ENCODE measurements at regions not wholly inside any gene's neighbourhood (a gene's known extent, or its start where the extent isn't known, plus 50 kb on each side); places are given as distances from the start of the nearest gene placed in this dataset.
"Not testable (repeated sequence)": the region's sequence is repeated elsewhere in the genome, so short reads cannot be mapped to it uniquely, and the experiment has no call there.

GRCh38 chr12:84034871-84035270 is 877.7 kb downstream of the SLC6A15 start:
- Histone ChIP-seq H3K4me3 (ENCODE audit: control insufficient read depth in 2 of 3, extremely low read depth in 1 of 3, insufficient read depth in 2 of 3, low read depth in 1 of 3, low read length in 3 of 3) (no peak overlapping the region), H3K4me1 (ENCODE audit: control insufficient read depth, extremely low read depth, insufficient read depth, low read length) (no peaks in the 10 kb centered on the region), H3K27ac (ENCODE audit: control insufficient read depth, insufficient read depth, low read length) (no peak overlapping the region), H3K79me2 (ENCODE audit: control insufficient read depth, insufficient read depth, low read length) (no peaks in the 10 kb centered on the region), H3K27me3 (ENCODE audit: control insufficient read depth, extremely low read depth, insufficient read depth, low read length) (no peaks in the 10 kb centered on the region), H3K4me2 (ENCODE audit: control insufficient read depth, extremely low read depth, insufficient read depth, low read depth, low read length) (no peak overlapping the region), H3K9me3 (ENCODE audit: control insufficient read depth, low read depth, low read length) (no peaks in the 10 kb centered on the region), H2AFZ (ENCODE audit: control insufficient read depth, low read length) (no peak overlapping the region), H3K9ac (ENCODE audit: control insufficient read depth, extremely low read depth, insufficient read depth, low read length) (no peak overlapping the region), H3K9me1 (ENCODE audit: control insufficient read depth, extremely low read depth, insufficient read depth, low read length) (no peaks in the 10 kb centered on the region), H3K36me3 (ENCODE audit: control insufficient read depth in 2 of 2, extremely low read depth in 1 of 2, insufficient read depth in 2 of 2, low read length in 2 of 2) (no peaks in the 10 kb centered on the region), H4K20me1 (ENCODE audit: control insufficient read depth, extremely low read depth, insufficient read depth, low read length) (no peaks in the 10 kb centered on the region)
- dilution Hi-C loops (cut with MboI; ENCODE audit: extremely low pct_ligation_motif_present, low sequenced_read_pairs): no loop called here
- DNase-seq (ENCODE audit: low read depth, low spot score): no peak
- no peak for TF ChIP-seq EZH2 (IDR thresholded peaks at IDR 0.05; ENCODE audit: low read length)
- TF ChIP-seq, protein P1, sequence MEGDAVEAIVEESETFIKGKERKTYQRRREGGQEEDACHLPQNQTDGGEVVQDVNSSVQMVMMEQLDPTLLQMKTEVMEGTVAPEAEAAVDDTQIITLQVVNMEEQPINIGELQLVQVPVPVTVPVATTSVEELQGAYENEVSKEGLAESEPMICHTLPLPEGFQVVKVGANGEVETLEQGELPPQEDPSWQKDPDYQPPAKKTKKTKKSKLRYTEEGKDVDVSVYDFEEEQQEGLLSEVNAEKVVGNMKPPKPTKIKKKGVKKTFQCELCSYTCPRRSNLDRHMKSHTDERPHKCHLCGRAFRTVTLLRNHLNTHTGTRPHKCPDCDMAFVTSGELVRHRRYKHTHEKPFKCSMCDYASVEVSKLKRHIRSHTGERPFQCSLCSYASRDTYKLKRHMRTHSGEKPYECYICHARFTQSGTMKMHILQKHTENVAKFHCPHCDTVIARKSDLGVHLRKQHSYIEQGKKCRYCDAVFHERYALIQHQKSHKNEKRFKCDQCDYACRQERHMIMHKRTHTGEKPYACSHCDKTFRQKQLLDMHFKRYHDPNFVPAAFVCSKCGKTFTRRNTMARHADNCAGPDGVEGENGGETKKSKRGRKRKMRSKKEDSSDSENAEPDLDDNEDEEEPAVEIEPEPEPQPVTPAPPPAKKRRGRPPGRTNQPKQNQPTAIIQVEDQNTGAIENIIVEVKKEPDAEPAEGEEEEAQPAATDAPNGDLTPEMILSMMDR (optimal IDR thresholded peaks at IDR 0.05 in 1 of 3, IDR thresholded peaks at IDR 0.05 in 1 of 3, conservative IDR thresholded peaks at IDR 0.05 in 1 of 3; ENCODE audit: extremely low read depth in 1 of 3, insufficient read depth in 2 of 3, low read length in 3 of 3): no peak
- FAIRE-seq: no peak

DNA sequence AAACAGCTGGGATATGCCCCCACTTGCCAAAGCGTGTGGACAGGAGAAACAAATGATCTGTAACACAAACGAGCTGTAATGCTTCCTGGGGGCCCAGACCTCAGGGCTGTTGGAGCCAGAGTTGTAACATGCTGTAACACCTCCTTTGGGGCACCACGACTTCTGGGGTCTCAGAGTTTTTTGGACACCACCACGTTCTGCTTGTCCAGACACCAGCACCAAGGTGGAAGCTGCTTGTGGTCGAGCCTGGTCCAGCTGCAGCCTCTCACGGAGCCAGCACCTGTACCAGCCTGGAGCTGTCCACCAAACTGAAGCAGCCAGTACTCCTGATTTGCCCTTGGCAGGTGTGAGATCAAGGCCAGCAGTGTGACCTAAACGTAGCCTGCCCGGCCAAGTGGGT is 879.4 kb downstream of the SLC6A15 start:
- no peak overlapping the region for H3K4me3 ChIP-seq (ENCODE audit: control insufficient read depth in 2 of 3, extremely low read depth in 1 of 3, insufficient read depth in 2 of 3, low read depth in 1 of 3, low read length in 3 of 3)
- no peak overlapping the region for H3K4me2 ChIP-seq (ENCODE audit: control insufficient read depth, extremely low read depth, insufficient read depth, low read depth, low read length)
- DNase-seq (ENCODE audit: low read depth, low spot score): no peak
- no peaks in the 10 kb centered on the region for H4K20me1 ChIP-seq (ENCODE audit: control insufficient read depth, extremely low read depth, insufficient read depth, low read length)
- H3K9me1 ChIP-seq (ENCODE audit: control insufficient read depth, extremely low read depth, insufficient read depth, low read length): no peaks in the 10 kb centered on the region
- no peaks in the 10 kb centered on the region for H3K36me3 ChIP-seq (ENCODE audit: control insufficient read depth in 2 of 2, extremely low read depth in 1 of 2, insufficient read depth in 2 of 2, low read length in 2 of 2)
- no peaks in the 10 kb centered on the region for H3K4me1 ChIP-seq (ENCODE audit: control insufficient read depth, extremely low read depth, insufficient read depth, low read length)
- H2AFZ ChIP-seq (ENCODE audit: control insufficient read depth, low read length): no peak overlapping the region
- dilution Hi-C loops (cut with MboI; ENCODE audit: extremely low pct_ligation_motif_present, low sequenced_read_pairs): no loop called here
- FAIRE-seq: no peak
- H3K27me3 ChIP-seq (ENCODE audit: control insufficient read depth, extremely low read depth, insufficient read depth, low read length): no peaks in the 10 kb centered on the region
- no peaks in the 10 kb centered on the region for H3K9me3 ChIP-seq (ENCODE audit: control insufficient read depth, low read depth, low read length)
- no peak overlapping the region for H3K9ac ChIP-seq (ENCODE audit: control insufficient read depth, extremely low read depth, insufficient read depth, low read length)
- no peaks in the 10 kb centered on the region for H3K79me2 ChIP-seq (ENCODE audit: control insufficient read depth, insufficient read depth, low read length)
- H3K27ac ChIP-seq (ENCODE audit: control insufficient read depth, insufficient read depth, low read length): no peak overlapping the region
- TF ChIP-seq, protein P1 (optimal IDR thresholded peaks at IDR 0.05 in 1 of 3, IDR thresholded peaks at IDR 0.05 in 1 of 3, conservative IDR thresholded peaks at IDR 0.05 in 1 of 3; ENCODE audit: extremely low read depth in 1 of 3, insufficient read depth in 2 of 3, low read length in 3 of 3): no peak
- TF ChIP-seq EZH2 (IDR thresholded peaks at IDR 0.05; ENCODE audit: low read length): no peak

- H3K4me3 ChIP-seq (ENCODE audit: control insufficient read depth in 2 of 3, extremely low read depth in 1 of 3, insufficient read depth in 2 of 3, low read depth in 1 of 3, low read length in 3 of 3); H3K27me3 ChIP-seq (ENCODE audit: control insufficient read depth, extremely low read depth, insufficient read depth, low read length); H3K27ac ChIP-seq (ENCODE audit: control insufficient read depth, insufficient read depth, low read length); H3K9ac ChIP-seq (ENCODE audit: control insufficient read depth, extremely low read depth, insufficient read depth, low read length); H4K20me1 ChIP-seq (ENCODE audit: control insufficient read depth, extremely low read depth, insufficient read depth, low read length); H3K4me2 ChIP-seq (ENCODE audit: control insufficient read depth, extremely low read depth, insufficient read depth, low read depth, low read length); H3K36me3 ChIP-seq (ENCODE audit: control insufficient read depth in 2 of 2, extremely low read depth in 1 of 2, insufficient read depth in 2 of 2, low read length in 2 of 2); dilution Hi-C loops (cut with MboI; ENCODE audit: extremely low pct_ligation_motif_present, low sequenced_read_pairs); H3K4me1 ChIP-seq (ENCODE audit: control insufficient read depth, extremely low read depth, insufficient read depth, low read length); DNase-seq (ENCODE audit: low read depth, low spot score); H3K79me2 ChIP-seq (ENCODE audit: control insufficient read depth, insufficient read depth, low read length); H3K9me1 ChIP-seq (ENCODE audit: control insufficient read depth, extremely low read depth, insufficient read depth, low read length); H3K9me3 ChIP-seq (ENCODE audit: control insufficient read depth, low read depth, low read length); FAIRE-seq; H2AFZ ChIP-seq (ENCODE audit: control insufficient read depth, low read length): not testable (repeated sequence)
Measured at GRCh38 chr12:84018556-84019179, 893.9 kb downstream of the SLC6A15 start.

Measured in keratinocyte (primary cell).